Heart left ventricle (tissue), 16 donors: ENCODE measurements at regions not wholly inside any gene's neighbourhood (a gene's known extent, or its start where the extent isn't known, plus 50 kb on each side); places are given as distances from the start of the nearest gene placed in this dataset.
A peak's percentile ranks its signal among the peaks of the same experiment; 100 is the strongest.

Experiments
- ATAC-seq, 4 donors: fragments of 200-7000 bp; cut with Tn5 transposase; one replicate each; pipeline ENCODE4 v1.9.1; 2020 to 2022; ENCODE audit warnings: moderate library complexity in 4 of 4, mild to moderate bottlenecking in 3 of 4, moderate number of reproducible peaks in 1 of 4
- DNase-seq, 5 donors: peaks; one replicate each; pipeline ENCODE4 v3.0.0-alpha.2; 2020
- H3K27ac ChIP-seq, 12 donors: fragments of 200-600 bp; sonication (generic) in 4 of 12; one replicate each; pipeline versions ENCODE4 v1.5.0 to v1.8.0; 2016 to 2022; ENCODE audit warnings: mild to moderate bottlenecking in 2 of 12
- H3K27me3 ChIP-seq, 9 donors: fragments of 200-600 bp; sonication (generic) in 2 of 9; one replicate each; pipeline versions ENCODE4 v1.5.1 to v1.8.0; 2016 to 2022; ENCODE audit warnings: mild to moderate bottlenecking in 3 of 9
- H3K36me3 ChIP-seq, 9 donors: fragments of 200-600 bp; sonication (generic) in 2 of 9; one replicate each; pipeline versions ENCODE4 v1.5.0 to v1.8.0; 2018 to 2022; ENCODE audit warnings: mild to moderate bottlenecking in 2 of 9
- H3K4me1 ChIP-seq, 12 donors: fragments of 200-600 bp; sonication (generic) in 4 of 12; one replicate each; pipeline versions ENCODE4 v1.5.0 to v1.8.0; 2016 to 2022; ENCODE audit warnings: mild to moderate bottlenecking in 3 of 12
- H3K4me3 ChIP-seq, 12 donors: fragments of 200-600 bp; sonication (generic) in 4 of 12; one replicate each; pipeline versions ENCODE4 v1.5.0 to v1.8.0; 2017 to 2022; ENCODE audit warnings: mild to moderate bottlenecking in 9 of 12, moderate library complexity in 4 of 12
- H3K9me3 ChIP-seq, 12 donors: fragments of 200-600 bp; sonication (generic) in 4 of 12; one replicate each; pipeline versions ENCODE4 v1.5.0 to v1.8.0; 2016 to 2022; ENCODE audit warnings: mild to moderate bottlenecking in 1 of 12
- CTCF ChIP-seq, 12 donors: fragments of 200-600 bp; sonication (generic) in 4 of 12; IDR thresholded peaks; one replicate each; pipeline versions ENCODE4 v1.5.0 to v1.8.0; 2018 to 2022; ENCODE audit warnings: antibody characterized with exemption in 12 of 12, mild to moderate bottlenecking in 5 of 12
- POLR2A ChIP-seq, 2 donors: fragments of 450-650 bp; IDR thresholded peaks; one replicate each; pipeline ENCODE4 v1.6.1; 2017; ENCODE audit warnings: antibody characterized with exemption in 2 of 2, mild to moderate bottlenecking in 2 of 2, moderate library complexity in 2 of 2
- WGBS, 4 donors: extraction: QIAGEN DNeasy Blood & Tissue Kit in 2 of 4; methylation state at CpG; one replicate each; pipeline versions ENCODE4 v1.1.5 to v1.1.7; 2013 to 2018; 5-methylcytosine and 5-hydroxymethylcytosine counted together
- intact Hi-C, 10 donors: fragments of 100-400 bp; cut with DNase I; formaldehyde crosslinking; loops; one replicate each; pipeline versions ENCODE4 v1.11.1 to v1.14.2; 2022
- donor health status: ischemic (EF 13 %, LVEDD 7.1; RV severe dilation, severe dysfunction).
- donor health status: healthy with polysubstance abuse.
- donor health status: DM: no; HTN: yes; CAD: no.
- donor health status: DM: no; HTN: no; CAD: no.
- donor health status: ischemic (EF 25% LVEDD 6.9; RV normal size, moderate dysfunction).
- donor health status: ischemic (EF 25% LVEDD 5.7; RV mildly dilated, moderate dysfunction).
- donor health status: healthy.
- donor health status: DM: yes; HTN: yes; CAD: no.
- donor health status: ischemic (EF 35%, LVEDD 5.7; RV mildly dilated, moderate dysfunction).
- donor health status: nonischemic (EF 11% LVEDD 7.7; RV severe dilation, severe dysfunction).
- donor health status: DM: yes; HTN: yes; CAD: no.
- donor health status: PGD.
- donor health status: ischemic (EF 29% LVEDD 5.4; RV normal size, mild dysfunction).
- donor health status: nonischemic (EF 23%, LVEDD 6.1; RV moderate dilation, normal function).

GRCh38 chr10:64733980-64734379 is 1212.8 kb downstream of the REEP3 start:
- no peak for DNase-seq
- H3K4me1 ChIP-seq = no peaks in the 10 kb centered on the region
- no peak overlapping the region for H3K4me3 ChIP-seq
- intact Hi-C loops = loop anchor here in 1 of 10 donors (10.0 kb wide), 1 partner anchor 1441 kb away; no protein-coding TSS in a partner anchor
- no peak for ATAC-seq
- no peaks in the 10 kb centered on the region for H3K27me3 ChIP-seq
- peaks cover 0 to 8% (median 0%) of the 10 kb centered on the region in 12 donors for H3K9me3 ChIP-seq
- TF ChIP-seq CTCF (IDR thresholded peaks at IDR 0.05) (peak in 6 of 12 donors; percentile 17 to 50 (median 33)), POLR2A (IDR thresholded peaks at IDR 0.05) (no peak)
- no peaks in the 10 kb centered on the region for H3K36me3 ChIP-seq
- H3K27ac ChIP-seq = no peak overlapping the region

- Histone ChIP-seq H3K4me1 (no peaks in the 10 kb centered on the region), H3K36me3 (no peaks in the 10 kb centered on the region), H3K4me3 (no peak overlapping the region), H3K27ac (no peak overlapping the region), H3K9me3 (peaks cover 0 to 10% (median 0%) of the 10 kb centered on the region in 12 donors), H3K27me3 (no peaks in the 10 kb centered on the region)
- intact Hi-C loops = loop anchor here in 1 of 10 donors (10.0 kb wide), 1 partner anchor 1436 kb away; no protein-coding TSS in a partner anchor
- ATAC-seq = no peak
- 44 to 51% (median 46%) methylated on average over 2 of the region's 2 CpGs for WGBS, 4 donors
- TF ChIP-seq CTCF (IDR thresholded peaks at IDR 0.05) = no peak
- no peak for TF ChIP-seq POLR2A (IDR thresholded peaks at IDR 0.05)
- DNase-seq = no peak
These were observed 1217.3 kb downstream of the REEP3 start for GRCh38 chr10:64738462-64738861.

- Histone ChIP-seq H3K9me3 (peaks cover 0 to 7% (median 0%) of the 10 kb centered on the region in 12 donors), H3K4me3 (no peak overlapping the region), H3K4me1 (no peaks in the 10 kb centered on the region), H3K27ac (no peak overlapping the region), H3K27me3 (no peaks in the 10 kb centered on the region), H3K36me3 (no peaks in the 10 kb centered on the region)
- DNase-seq (no peak), ATAC-seq (no peak)
- intact Hi-C loops = no loop called here
- 59 to 70% (median 62%) methylated on average over 1 of the region's 1 CpG for WGBS, 4 donors
- TF ChIP-seq CTCF (IDR thresholded peaks at IDR 0.05) = no peak
- TF ChIP-seq POLR2A (IDR thresholded peaks at IDR 0.05) = no peak
These were observed 1224.4 kb downstream of the REEP3 start for GRCh38 chr10:64745565-64745964.

- H3K4me3 ChIP-seq = no peak overlapping the region
- TF ChIP-seq CTCF (IDR thresholded peaks at IDR 0.05) = no peak
- TF ChIP-seq POLR2A (IDR thresholded peaks at IDR 0.05) = no peak
- 36 to 74% (median 56%) methylated on average over 2 of the region's 2 CpGs for WGBS, 4 donors
- no peak for DNase-seq
- intact Hi-C loops = no loop called here
- H3K36me3 ChIP-seq = no peaks in the 10 kb centered on the region
- H3K9me3 ChIP-seq = no peaks in the 10 kb centered on the region
- no peak for ATAC-seq
- no peak overlapping the region for H3K27ac ChIP-seq
- no peaks in the 10 kb centered on the region for H3K27me3 ChIP-seq
- H3K4me1 ChIP-seq = no peaks in the 10 kb centered on the region
These were observed 1229.5 kb downstream of the REEP3 start for GRCh38 chr10:64750672-64751071.
